ENCODE measurements at regions not wholly inside any gene's neighbourhood (a gene's known extent, or its start where the extent isn't known, plus 50 kb on each side); places are given as distances from the start of the nearest gene placed in this dataset.

DNA sequence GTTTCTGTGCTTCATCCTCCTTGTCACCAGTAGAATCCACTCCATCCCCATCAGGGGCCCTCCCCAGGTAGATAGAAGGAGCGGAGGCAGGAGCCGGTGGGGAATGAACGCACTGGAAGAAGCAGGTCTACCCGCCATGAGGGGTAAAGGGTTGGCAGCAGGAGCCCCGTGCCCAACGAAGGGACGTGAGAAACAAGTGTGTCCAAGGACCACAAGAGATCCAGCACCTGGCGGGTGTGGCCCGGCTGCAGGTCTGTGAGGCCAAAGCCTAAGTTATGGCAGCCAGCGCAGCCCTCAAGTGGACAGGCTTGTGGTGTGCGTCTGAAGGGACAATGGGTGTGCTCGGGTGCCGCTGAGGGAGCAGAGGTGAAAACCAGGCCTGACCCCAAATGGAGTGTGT lies 94.3 kb downstream of the IRX2 start:
- no peak for DNase-seq

- no peak for DNase-seq
Observed at GRCh38 chr5:2656206-2656605, 95.3 kb downstream of the IRX2 start.

DNA sequence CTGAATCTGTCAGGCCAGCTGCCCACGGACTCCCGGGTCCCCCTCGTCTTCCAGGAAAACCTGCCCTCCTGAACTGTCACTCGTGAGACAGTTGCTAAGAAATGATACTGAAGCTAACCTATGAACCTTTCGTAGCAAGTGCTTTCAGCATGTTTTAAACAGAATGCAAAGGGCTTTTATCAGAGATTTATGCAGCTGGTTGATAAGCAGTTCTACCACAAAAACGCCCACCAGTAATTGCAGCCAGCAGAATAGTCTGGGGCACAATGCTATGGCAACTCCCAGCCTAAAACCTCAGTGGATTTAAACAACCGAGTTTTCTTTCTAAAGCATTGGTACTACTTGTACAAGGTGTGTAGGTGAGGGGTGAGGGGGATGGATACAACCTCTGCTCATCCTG lies 97.5 kb downstream of the IRX2 start:
- no peak for DNase-seq

GRCh38 chr5:2651116-2651515 lies 100.4 kb downstream of the IRX2 start:
- no peak for DNase-seq

DNA sequence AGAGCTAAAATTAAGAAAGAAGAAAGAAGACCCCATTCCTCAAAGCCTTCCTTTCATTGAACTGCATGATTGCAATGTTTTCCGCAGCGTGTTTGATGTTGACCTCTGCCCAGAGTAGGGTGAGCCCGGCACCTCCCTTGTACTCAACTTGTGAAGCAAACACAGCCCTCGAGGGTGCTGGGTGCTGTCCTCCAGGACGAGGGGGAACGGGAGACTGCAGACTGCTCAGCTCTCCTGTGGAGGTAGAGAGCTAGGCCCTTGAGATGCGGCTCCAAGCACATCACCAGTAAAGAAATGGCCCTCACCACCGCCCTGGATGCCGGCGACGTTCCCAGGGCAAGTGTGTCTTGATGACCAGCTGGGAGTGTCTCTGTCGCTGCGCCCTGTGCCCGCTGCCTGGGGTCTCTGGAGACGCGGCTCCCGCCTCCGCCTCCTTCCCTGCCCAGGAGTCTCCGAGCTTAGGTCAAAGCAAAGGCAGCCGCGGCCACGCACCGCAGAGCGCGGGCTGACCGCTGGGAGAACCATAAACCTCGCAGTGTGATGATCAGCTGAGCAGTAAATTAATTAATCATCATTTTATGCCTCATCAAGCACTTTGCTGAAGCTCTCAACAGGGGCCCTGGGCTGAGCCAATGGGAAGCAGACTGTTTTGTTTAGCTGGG lies 108.7 kb downstream of the IRX2 start:
- DNase-seq: no peak

DNA sequence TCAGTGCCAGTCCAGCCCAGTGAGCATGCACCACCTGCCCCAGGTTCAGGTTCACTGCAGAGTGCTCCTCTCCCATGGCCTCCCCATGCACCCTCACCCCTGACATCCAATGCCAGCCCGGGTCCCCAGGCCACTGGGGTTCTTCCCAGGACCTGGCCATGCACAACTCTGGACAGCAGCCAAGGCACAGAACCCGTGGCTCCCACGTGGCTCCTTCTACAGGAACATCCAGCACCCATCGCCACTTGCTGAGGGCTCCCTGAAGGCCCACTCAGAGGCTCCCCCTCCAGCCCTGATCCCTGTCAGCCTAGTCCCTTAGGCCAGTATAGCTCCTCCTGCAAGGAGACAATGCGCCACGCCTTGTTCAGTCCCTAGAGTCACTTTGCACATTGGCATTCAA lies 110.8 kb downstream of the IRX2 start:
- no peak for DNase-seq

DNA sequence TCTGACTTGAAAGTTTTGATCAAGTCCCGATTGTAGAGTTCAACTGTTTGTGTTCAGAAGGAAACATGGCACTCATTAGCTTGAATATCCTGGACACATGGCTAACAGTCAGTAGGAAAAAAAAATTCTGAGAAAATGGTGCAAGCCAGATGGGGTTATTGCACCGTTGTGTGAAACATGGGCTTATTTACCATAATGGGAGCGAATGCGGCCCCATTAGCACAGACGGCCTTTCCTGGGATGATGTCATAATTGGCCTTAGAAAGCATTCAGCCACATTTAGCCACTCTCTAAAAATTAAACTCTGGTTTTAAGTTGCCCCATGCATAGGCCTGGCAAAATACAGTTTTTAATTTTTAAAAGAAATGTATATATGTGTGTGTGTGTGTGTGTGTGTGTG lies 112.1 kb downstream of the IRX2 start:
- DNase-seq: no peak

DNA sequence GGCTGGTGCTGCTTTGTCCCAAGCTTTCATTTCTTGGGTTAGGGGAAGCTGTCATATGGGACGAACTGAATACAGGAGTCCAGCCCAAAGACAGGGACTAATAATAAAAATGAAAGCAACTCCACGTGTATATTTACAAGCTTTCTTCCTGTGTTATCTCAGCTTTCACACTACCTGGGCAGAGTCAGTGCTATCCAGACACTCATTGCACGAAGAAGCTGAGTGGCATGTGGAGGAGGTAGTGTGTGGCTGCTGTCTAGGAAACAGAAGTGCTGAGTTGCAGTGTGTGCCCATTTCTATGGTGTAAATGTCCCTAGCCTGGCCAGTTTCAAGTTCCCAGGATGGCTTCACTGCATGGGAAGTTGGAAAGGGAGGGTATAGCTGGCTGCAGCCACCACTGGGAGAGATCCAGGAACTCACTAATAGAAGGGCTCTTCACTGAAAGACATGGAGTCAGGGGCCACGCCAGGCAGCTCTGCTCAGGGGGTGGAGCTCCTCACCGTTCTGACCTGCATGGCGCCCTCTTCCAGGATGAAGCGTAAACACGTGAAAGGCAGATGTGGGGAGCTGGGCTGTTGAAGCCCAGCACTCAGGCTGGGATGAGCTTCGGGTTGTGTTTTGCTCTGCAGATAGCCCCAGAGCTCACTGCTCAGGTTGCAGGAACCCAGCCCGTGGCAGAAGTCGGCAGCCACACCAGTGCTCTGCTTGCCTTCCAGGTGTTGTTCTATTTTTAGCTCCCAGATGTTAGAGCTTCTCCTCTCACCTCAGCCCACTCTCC lies 116.9 kb downstream of the IRX2 start:
- no peak for DNase-seq

- no peak for DNase-seq
Observed at GRCh38 chr5:2633992-2634391, 117.5 kb downstream of the IRX2 start.

DNA sequence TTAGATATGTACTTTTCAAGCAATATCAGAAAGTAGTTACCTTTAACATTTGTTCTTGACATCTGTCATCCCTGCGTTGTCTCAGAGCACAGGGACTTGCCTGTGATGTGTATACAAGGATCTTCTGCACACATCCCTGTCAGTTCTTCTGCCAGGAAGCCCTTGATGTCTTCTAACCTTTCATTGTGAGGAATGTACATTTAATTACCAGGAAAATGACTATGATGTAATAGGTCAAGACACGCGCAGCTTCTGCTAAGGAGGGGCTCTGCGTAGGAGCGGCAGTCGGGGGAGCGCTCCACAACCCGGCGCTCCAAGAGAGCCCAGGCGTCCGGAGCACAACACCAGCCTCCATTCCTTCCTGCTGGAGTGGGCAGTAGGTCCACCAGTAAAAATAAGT lies 119.7 kb downstream of the IRX2 start:
- no peak for DNase-seq

GRCh38 chr5:2629045-2629444 lies 122.4 kb downstream of the IRX2 start:
- DNase-seq: no peak

DNA sequence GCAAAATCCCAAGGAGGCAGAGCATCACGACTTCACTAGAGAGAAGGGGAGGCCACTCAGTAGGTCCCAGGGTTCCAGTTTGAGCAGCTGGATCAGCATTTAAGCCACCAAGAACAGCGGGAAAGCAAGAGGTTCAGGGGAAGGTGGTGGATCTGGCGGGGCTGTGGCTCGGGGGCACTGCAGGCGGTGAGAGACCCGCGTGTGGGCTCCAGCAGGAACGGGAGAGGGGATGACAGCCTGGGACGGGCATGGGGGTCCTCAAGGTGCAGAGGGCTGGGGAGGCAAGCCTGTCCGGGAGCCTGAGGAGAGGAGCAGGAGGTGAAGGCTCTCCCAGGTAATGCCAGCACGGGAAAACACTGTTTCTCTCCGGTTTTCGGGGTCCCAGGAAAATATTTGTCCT lies 123.6 kb downstream of the IRX2 start:
- no peak for DNase-seq

DNA sequence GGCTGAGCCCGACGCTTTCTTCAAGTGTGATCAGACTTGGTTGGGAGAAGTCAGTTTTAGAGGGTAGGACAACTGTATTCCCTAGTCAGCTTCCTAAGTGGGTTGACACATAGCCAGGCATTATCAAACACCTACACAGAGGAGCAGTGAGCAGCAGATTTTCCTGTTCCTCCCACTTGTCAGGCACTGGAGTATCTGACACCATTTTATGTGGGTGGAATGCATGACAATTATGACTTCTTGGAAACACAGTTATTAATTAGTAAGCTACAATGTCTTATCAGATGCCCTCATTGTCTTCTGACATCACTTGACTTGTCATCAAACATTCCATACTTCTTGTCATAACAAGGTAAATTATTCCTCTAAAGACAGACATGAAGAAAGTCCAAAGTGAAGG lies 124.9 kb downstream of the IRX2 start:
- no peak for DNase-seq

DNA sequence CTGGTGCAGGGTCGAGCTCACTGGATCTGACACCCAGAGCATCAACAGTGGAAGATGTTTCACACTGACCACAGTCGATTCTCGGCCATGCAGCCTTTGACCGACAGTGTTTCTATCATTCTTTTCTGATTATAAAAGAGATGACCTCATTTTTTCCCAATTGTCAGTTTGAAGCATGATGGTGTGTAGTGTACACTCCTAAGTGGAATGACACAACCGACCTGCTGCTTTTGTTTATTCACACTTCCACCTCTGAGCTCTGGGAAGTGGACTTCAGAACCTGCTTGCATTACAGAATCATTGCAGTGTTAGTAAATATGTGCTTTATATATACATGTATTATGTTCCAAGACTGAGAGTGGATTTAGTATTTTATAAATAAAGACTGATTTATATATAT lies 128.6 kb downstream of the IRX2 start:
- DNase-seq: no peak

DNA sequence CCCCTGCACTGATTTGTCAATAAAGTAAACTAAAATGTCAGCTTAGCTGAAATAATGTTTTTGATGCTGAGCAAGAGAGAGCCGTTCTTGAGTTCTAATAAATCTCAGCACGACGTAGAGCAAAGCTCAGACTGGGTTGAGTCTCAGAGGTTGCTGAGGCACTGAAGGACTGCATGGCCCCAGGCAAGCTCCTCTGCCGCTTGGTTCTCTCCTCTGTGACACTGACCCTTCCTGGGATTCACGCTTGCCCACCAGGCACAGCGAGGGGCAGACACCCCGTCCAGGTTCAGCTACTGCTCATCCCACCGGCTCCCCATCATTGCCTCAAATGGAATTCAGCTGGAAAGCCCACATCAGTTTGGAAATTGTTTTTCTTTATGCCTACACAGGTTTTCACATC lies 129.8 kb downstream of the IRX2 start:
- no peak for DNase-seq

- DNase-seq: no peak
Observed at GRCh38 chr5:2619216-2619615, 132.3 kb downstream of the IRX2 start.

GRCh38 chr5:2617461-2617860 lies 134.0 kb downstream of the IRX2 start:
- DNase-seq: no peak

- no peak for DNase-seq
Observed at GRCh38 chr5:2615917-2616316, 135.6 kb downstream of the IRX2 start.

DNA sequence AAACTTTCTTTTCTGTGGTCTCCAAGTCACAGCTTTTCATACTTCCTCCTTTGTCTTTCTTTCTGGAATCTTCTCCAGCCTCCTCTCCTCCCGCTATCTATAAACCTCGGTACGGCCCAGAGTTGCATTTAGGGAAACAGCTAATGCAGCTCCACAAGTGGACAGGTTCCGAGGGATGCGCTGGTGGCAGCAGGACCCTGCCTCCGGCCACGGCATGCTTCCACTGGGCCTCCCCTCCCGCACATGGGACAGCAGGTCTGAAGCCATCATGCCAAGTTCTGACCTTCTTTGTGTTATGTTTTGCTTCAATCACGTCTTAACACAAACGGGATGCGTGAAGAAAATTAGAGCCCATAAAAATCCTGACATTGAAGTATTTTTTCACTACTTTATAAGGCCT lies 136.9 kb downstream of the IRX2 start:
- DNase-seq: no peak

- no peak for DNase-seq
Observed at GRCh38 chr5:2611659-2612058, 139.8 kb downstream of the IRX2 start.

DNA sequence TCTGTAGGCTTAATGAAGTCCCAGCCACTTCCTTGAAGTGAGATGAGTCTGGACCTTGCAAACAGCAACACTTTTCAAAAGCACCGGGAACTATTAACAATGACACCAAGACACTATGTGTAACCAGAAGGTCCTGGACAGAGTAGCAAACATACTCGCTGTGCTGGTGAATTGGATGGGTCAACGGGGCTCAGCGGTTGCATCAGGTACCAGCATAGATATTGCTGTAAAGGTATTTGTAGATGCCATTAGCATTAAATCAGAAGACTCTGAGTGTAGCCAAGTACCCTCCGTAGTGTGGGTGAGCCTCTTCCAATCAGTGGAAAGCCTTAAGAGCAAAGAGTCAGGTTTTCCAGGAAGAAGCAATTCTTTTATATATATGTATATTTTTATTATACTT lies 140.5 kb downstream of the IRX2 start:
- no peak for DNase-seq

GRCh38 chr5:2608391-2608790 lies 143.1 kb downstream of the IRX2 start:
- DNase-seq: no peak

GRCh38 chr5:2607598-2607997 lies 143.9 kb downstream of the IRX2 start:
- DNase-seq: no peak

DNA sequence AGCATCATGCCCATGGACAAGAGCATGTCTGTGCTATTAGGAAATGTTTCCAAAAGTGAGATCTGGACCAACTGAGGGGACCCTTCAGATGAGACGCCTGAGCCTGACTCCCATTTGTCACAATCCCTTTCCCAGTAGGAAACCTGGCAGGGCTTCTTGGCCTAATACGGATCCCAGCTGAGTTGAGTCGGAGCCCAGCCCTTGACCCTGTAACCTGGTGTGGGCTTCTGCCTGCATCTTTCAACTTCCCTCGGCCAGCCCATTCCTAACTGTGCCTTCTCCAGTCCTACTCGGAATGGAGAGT lies 148.3 kb downstream of the IRX2 start:
- DNase-seq: no peak

Measured in activated CD4-positive, alpha-beta T cell treated with anti-CD3 and anti-CD28 coated beads for 4 hours (primary cell).